IPS-18c (cell line): ENCODE measurements at regions not wholly inside any gene's neighbourhood (a gene's known extent, or its start where the extent isn't known, plus 50 kb on each side); places are given as distances from the start of the nearest gene placed in this dataset.
"Not testable (repeated sequence)": the region's sequence is repeated elsewhere in the genome, so short reads cannot be mapped to it uniquely, and the experiment has no call there.

Source experiments
- H3K4me3 ChIP-seq: 2 replicates; pipeline ENCODE4 v1.7.0; 2013; ENCODE audit warnings: low read depth, mild to moderate bottlenecking, low read length, moderate library complexity; ENCODE audit not compliant: insufficient read depth
- H3K9me3 ChIP-seq: one replicate; pipeline ENCODE4 v1.6.1; 2013; ENCODE audit warnings: mild to moderate bottlenecking, low read length, moderate library complexity; ENCODE audit not compliant: control insufficient read depth, insufficient read depth

GRCh38 chr6:165843121-165843520 lies 180.1 kb upstream of the PDE10A start:
- H3K4me3 ChIP-seq, result no peak overlapping the region

GRCh38 chr6:165842281-165842936 lies 179.4 kb upstream of the PDE10A start:
- Histone ChIP-seq H3K9me3 (no peaks in the 10 kb centered on the region), H3K4me3 (no peak overlapping the region)

More at GRCh38 chr6:165843121-165843520, 180.1 kb upstream of the PDE10A start:
- H3K9me3 ChIP-seq, result no peaks in the 10 kb centered on the region

- H3K9me3 ChIP-seq, result no peaks in the 10 kb centered on the region
- no peak overlapping the region for H3K4me3 ChIP-seq
Measured at GRCh38 chr6:165841153-165841558, 178.1 kb upstream of the PDE10A start.

- Histone ChIP-seq H3K9me3 (peaks cover 2% of the 10 kb centered on the region), H3K4me3 (no peak overlapping the region)
Measured at GRCh38 chr6:165837948-165838745, 175.1 kb upstream of the PDE10A start.

- H3K4me3 ChIP-seq, H3K9me3 ChIP-seq: not testable (repeated sequence)
Measured at GRCh38 chr6:165836648-165837047, 173.6 kb upstream of the PDE10A start.

- no peak overlapping the region for H3K4me3 ChIP-seq
Measured at GRCh38 chr6:165835410-165835851, 172.4 kb upstream of the PDE10A start.

GRCh38 chr6:165834613-165835259 lies 171.7 kb upstream of the PDE10A start:
- H3K9me3 ChIP-seq, result peaks cover 2% of the 10 kb centered on the region
- H3K4me3 ChIP-seq, result no peak overlapping the region

More at GRCh38 chr6:165835410-165835851, 172.4 kb upstream of the PDE10A start:
- H3K9me3 ChIP-seq, result peaks cover 2% of the 10 kb centered on the region

- Histone ChIP-seq H3K9me3 (peaks cover 2% of the 10 kb centered on the region), H3K4me3 (no peak overlapping the region)
Measured at GRCh38 chr6:165833355-165833754, 170.3 kb upstream of the PDE10A start.

GRCh38 chr6:165831812-165832510 lies 168.9 kb upstream of the PDE10A start:
- Histone ChIP-seq H3K4me3 (no peak overlapping the region), H3K9me3 (peaks cover 2% of the 10 kb centered on the region)

GRCh38 chr6:165830761-165831160 lies 167.7 kb upstream of the PDE10A start:
- H3K4me3 ChIP-seq, result no peak overlapping the region
- peaks cover 2% of the 10 kb centered on the region for H3K9me3 ChIP-seq

- no peak overlapping the region for H3K4me3 ChIP-seq
Measured at GRCh38 chr6:165829376-165829775, 166.3 kb upstream of the PDE10A start.

GRCh38 chr6:165827190-165827518 lies 164.1 kb upstream of the PDE10A start:
- no peak overlapping the region for H3K4me3 ChIP-seq

More at GRCh38 chr6:165829376-165829775, 166.3 kb upstream of the PDE10A start:
- H3K9me3 ChIP-seq, result no peaks in the 10 kb centered on the region

GRCh38 chr6:165826487-165827189 lies 163.6 kb upstream of the PDE10A start:
- H3K4me3 ChIP-seq, result no peak overlapping the region
- no peaks in the 10 kb centered on the region for H3K9me3 ChIP-seq

More at GRCh38 chr6:165827190-165827518, 164.1 kb upstream of the PDE10A start:
- no peaks in the 10 kb centered on the region for H3K9me3 ChIP-seq

GRCh38 chr6:165825256-165825815 lies 162.3 kb upstream of the PDE10A start:
- no peak overlapping the region for H3K4me3 ChIP-seq
- H3K9me3 ChIP-seq, result no peaks in the 10 kb centered on the region

GRCh38 chr6:165823609-165824326 lies 160.7 kb upstream of the PDE10A start:
- H3K4me3 ChIP-seq, result no peak overlapping the region
- H3K9me3 ChIP-seq, result no peaks in the 10 kb centered on the region

GRCh38 chr6:165822501-165822900 lies 159.5 kb upstream of the PDE10A start:
- Histone ChIP-seq H3K9me3 (no peaks in the 10 kb centered on the region), H3K4me3 (no peak overlapping the region)
